Glomerular visceral epithelial cell (primary cell): ENCODE measurements at regions not wholly inside any gene's neighbourhood (a gene's known extent, or its start where the extent isn't known, plus 50 kb on each side); places are given as distances from the start of the nearest gene placed in this dataset.

Experiments
- DNase-seq: peaks from one replicate; pipeline ENCODE4 v3.0.0-alpha.2; 2016; ENCODE audit errors: extremely low spot score

DNA sequence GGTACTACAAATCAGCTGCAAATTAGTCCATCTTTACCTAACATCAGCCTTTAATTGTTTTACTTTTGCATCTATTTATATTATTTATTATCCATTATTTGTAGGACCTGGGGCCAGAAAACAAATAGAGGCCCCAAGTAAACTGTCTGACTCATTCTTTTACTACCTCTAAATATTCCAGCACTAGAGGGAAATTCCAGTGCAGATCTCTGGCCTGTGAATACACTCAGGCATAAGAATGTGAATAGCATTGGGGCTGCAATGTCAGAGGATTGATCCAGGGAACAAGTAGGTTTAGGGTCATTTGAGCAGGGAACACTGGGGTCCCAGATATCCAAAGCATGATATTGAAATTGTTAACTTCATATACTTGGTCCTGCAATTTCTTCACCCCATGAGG, 176.6 kb upstream of the TYRP1 start:
- no peak for DNase-seq

DNA sequence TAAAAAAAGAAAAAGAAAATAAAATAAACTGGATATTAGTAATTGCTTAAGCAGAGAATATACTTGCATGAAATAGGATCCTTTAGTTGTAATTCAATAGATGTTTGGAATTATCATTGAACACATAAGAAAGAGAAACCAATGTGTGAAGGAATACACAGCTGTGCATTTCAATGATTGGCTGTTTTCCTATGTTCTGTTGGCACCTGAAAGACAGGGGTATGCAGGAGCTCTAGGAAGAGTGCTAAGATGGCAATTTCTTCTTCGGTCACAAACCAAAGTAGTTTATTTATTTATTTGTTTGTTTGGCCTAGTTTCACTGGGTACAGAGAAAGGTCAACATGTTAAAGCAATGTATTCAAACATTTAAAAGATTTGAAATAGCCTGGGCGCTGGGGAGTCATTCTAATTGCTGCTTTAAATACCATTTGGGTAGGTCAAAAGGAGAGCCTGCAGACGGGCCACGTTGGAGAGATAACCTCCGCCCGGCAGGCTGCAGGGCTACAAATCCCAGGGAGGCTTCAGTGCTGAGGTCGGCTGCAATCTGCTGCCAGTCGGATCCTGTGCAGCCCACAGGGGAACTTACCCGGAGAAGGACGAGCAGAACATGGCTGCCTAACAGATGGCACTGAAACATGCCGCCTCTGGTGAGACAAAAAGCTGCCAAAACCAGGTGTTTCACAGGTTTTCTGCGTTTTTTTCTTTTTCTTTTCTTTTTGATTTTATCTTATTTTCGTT, 154.2 kb upstream of the TYRP1 start:
- DNase-seq: no peak

DNA sequence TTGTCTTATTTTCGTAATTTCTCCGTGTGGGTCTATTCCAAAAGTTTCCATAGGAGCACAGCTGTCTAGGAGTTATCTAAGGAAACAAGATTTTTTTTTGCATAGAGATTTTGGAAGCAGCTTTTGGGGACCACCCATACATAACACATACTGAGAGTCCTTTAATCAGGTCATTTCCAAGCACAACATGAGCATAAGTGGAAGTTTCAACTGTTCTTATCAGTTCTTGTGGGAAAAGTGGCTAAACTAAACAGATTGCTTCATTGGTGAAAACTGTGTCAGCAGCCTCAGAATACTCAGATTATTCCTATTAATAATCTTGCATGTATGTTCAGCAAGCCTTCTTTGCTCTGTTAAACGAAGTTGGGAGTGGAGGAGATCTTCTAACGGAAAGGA, 153.6 kb upstream of the TYRP1 start:
- DNase-seq: no peak

- no peak for DNase-seq
Measured at GRCh38 chr9:12544700-12545099, 148.5 kb upstream of the TYRP1 start.

DNA sequence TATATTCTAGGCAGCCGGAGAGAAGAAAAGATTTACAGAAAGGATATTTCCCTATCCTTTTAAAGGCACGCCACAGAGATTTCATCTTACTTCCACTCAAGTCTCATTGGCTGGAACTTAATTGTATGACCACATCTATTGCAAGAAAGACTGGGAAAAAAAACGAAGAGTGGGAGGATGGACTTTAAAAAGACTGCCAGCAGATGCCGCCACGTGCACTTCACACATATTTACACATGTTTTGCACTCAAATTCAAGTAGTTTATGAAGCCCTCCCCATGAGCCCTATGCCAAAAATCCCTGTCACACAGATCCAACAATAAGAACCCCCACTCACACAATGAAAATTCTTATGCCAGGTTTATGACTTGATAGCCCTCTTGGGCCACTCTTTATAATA, 138.5 kb upstream of the TYRP1 start:
- DNase-seq: peak; percentile 18

DNA sequence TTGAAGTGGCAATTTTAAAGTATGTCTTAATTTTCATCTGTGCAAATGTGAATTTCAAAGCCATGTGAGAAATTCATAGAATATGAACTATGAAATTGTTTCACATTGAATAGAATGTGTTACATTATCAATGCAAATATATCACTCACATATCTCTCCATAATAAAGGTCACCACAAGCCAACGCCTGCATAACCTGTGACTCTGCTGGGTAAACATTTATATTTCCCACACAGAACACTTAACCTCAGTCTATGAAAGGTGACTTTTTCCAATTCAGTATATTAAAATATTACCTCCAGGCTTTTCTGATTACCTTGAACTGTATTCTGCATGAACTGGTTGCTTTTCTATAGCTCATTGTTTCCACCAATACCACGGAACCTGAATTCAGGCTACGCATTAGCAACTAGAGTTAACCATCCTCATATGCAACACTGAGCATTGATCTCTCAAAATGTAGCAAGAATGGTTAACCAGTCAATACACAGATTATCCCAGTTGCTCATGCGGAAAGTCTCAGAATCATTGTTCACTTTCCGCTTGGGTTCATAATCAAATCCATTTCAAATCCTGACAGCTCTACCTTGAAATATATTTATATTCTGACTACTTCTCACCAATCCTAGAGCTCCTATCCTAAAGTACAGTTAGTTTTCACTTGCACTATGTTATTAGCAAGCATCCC, 126.6 kb upstream of the TYRP1 start:
- no peak for DNase-seq

DNA sequence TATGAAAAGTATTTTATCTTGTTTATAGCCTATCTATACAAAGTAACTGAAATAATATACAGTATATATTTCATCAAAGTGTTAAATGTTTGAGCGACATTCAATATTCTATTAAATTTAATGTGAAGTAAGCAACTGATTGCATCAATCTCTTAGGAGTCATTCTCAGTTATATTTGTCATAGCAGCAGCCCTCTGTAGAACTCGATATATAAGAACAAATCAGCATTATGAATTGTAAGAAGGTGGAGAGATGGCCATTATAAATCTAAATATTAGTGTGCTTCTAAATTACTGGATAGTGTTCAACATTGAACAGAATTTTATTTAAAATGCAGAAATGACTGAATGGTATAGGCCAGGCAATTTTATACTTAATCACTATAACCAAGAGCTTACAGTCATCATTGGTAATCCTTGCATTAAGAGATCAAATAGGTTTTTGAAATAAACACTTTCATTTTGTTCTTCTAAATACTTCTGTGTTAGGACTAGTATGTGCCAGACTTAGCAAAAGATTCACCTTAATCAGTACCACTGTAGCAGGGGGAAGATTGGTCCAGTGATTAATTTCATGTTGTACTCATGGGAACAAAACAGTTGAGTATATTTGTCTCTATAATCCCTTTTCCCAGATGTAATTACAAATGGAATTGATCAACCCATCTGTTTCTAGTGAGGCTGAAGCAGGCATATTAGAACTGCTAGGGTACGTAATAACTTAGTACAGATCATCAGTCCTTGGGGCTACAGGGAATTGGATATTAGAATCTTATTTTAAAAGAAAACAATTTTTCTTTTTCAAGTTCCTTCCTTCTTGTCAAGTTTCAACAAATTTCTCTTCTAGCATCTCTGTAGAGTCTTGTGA, 108.3 kb upstream of the TYRP1 start:
- DNase-seq: no peak

DNA sequence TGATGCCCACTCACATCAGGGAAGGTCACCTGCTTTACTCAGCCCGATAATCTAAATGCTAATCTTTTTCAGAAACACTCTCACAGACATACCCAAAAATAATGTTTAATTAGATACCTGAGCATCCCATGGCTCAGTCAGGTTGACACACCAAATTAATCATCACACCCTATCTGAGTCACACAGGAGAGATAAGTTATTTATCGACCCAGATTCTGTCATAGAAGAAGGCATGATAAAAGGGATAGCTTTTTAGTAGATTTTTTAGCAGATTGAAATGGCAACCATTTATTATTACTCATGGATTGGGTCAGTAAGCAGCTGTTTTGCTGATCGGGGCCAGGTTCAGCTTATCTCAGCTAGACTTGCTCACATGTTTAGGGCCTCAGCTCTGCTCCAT, 97.8 kb upstream of the TYRP1 start:
- no peak for DNase-seq

DNA sequence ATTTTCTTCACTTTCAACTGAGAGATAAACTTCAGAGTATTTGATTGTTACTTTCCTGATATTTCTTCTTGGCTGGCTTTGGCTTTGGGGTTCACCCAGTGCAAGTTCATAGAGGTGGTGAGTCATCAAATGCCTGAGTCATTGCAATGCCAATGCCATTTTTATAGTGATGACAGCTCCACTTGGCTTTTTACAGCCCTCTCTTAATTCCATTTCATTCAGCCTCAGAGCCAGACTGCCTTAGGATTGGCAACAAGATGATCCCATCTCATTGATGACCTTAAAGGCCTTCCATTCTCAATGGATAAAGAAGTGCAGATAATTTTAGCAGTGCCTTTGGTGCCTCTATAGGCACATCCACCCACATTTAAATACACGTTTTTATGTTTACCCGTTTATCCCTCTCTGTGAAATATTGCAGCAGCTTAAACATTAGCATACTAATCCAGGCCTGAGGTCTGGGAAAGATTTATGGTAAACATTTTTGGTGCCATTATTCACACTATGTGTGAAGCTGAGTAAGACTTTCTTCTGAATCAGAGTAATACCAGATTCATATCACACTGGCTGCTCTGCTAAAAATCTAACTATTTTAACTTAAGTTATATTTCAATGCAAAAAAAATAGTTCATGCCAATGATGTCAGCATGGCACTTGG, 88.9 kb upstream of the TYRP1 start:
- peak; percentile 54 for DNase-seq

DNA sequence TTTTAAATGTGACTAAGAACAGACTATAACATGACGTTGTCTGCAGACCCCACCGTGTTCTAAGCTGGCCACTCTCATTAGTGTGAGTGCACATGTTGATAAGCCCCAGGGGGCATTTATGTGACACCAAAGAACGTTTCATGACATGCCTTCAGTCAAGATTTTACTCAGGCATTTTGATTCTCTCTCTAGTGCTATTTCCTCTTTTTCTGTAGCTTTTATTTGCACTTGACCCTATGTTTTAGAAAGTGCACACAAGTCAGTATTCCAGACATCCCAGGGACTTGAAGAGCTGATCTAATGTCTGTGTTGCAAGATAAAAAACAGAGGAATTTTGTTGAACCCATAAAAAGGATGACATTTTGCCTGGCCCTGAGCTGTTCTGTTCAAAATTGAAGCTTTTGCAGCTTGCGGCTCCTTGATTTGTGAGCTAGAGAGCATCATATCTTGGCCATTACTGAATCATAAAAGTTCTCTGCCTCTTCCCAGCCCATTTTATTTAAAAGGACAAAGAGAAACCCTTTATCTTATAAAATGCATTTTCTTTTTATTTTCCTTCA, 80.9 kb upstream of the TYRP1 start:
- no peak for DNase-seq

DNA sequence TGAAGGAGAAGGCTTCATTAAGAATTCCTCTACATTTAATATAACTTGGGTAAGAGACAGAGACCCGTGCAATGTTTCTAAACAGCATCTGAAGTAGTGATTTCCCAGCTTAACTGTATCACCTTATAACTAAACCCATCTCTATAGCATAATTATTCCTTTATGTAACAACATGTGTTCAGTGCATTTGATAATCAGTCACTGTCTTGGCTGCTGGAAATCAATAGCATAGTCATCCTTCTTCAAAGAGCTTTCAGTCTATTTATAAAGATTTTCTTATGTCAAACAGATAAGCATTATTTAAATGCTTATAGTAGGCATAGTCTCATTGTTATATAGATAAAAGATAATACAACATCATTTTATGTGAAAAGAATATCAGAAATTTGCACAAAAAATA, 80.1 kb upstream of the TYRP1 start:
- no peak for DNase-seq

DNA sequence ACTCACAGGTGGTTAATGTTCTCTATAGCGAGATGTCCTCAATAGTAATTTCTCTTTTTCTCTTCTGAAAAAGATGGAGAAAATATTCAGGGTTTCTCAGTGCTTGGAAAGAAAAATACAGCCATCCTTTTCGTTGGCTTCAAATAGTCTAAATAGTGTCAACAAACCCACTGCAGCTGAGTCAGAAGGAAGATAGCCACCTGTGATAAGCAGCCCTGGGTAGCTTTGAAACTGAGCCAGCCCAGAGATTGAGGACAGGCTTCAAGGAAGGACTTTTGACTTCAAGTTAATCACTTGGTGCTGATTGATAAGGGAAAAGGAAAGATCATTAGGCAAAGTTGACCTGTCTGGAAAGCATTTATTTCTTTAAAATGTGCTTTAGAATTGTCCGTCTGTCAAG, 78.7 kb upstream of the TYRP1 start:
- DNase-seq: no peak

- no peak for DNase-seq
Measured at GRCh38 chr9:12618956-12619355, 74.2 kb upstream of the TYRP1 start.

DNA sequence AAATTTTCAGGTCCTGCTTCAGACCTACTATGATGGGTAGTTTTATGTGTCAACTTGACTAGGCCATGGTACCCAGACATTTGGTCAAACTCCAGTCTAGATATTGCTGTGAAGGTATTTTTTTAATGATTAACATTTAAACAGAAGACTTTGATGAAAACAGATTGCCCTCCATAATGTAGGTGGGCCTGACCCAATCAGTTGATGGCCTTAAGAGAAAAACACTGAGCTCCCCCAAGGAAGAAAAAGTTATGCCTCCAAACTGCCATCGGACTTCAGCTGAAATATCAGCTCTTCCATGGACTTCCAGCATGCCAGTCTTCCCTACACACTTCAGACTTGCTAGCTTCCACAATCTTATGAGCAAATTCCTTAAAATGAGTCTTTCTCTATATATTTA, 67.3 kb upstream of the TYRP1 start:
- no peak for DNase-seq

GRCh38 chr9:12627096-12627495, 66.1 kb upstream of the TYRP1 start:
- DNase-seq: no peak

GRCh38 chr9:12628546-12628945, 64.6 kb upstream of the TYRP1 start:
- DNase-seq: no peak

DNA sequence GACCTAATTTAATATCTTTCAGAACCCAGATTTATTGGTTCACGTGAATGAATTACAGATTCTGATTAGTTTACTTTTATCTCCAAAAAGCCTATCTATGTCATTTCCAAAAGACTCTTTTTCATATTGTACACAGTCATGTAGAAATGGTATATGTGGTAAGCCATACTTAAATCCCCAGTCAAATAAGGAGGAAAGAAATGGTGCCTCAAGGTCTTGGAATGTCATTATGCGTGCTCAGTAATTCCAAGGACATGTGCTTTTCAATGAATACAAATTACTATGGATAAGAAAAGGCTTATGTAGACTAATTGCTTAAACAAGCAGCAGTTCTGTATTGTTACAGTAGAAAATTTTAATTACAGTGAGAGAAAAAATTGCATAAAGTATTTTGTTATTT, 64.1 kb upstream of the TYRP1 start:
- DNase-seq: no peak

DNA sequence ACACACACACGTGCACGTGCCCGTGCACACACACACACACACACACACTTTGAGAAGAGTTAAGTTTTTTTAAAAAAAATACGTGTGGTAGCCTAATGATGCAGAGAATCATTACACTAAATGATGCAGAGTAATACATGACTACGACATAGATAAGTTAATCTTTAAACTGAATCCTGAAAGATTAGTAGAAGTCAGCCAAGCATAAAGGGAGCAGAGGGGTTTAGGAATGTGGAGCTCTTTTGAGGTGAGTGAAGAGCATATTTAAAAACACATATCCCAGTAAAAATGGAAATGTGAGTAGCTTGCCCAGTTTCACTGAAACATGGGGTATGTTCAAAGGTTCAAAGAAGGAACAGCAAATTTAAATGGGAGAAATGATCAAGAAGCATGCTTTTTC, 61.3 kb upstream of the TYRP1 start:
- DNase-seq: peak; percentile 66

GRCh38 chr9:12633016-12633765, 60.0 kb upstream of the TYRP1 start:
- DNase-seq: peak; percentile 16

DNA sequence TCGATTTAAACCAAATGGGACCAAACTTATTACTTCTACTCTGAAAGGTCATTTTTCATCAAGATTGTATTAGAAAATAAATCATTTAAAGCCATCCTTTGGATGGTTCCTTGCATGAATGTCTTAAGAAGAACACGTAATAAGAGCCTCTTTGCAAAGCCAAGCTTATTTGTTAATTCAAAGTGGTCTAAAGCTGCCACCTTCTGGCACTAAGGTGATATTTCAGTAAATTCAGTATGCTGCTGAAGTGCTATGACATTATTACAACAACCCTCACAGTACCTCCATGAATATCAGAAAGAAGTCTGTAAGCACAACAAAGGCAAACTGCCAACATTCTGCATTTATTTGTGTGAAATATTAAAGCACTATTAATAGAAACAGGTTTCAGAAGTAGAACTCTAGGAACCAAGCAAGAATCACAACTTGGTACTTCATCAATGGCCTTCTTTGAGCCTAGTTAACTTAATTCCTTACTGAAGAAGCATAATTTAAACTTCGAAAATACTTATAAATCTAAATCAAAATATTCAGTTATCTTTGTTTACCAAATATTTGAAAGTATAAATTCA, 53.1 kb upstream of the TYRP1 start:
- peak; percentile 70 for DNase-seq
